HG03457 (cell line): ENCODE measurements at regions not wholly inside any gene's neighbourhood (a gene's known extent, or its start where the extent isn't known, plus 50 kb on each side); places are given as distances from the start of the nearest gene placed in this dataset.

ENCODE experiments used
- ATAC-seq: cut with Tn5 transposase; IDR thresholded peaks from one replicate; pipeline ENCODE4 v1.9.1; 2021; ENCODE audit warnings: moderate number of reproducible peaks; ENCODE audit not compliant: unreplicated experiment

GRCh38 chr5:164636456-164636855 is 1131.0 kb downstream of the MAT2B start:
- no peak for ATAC-seq

GRCh38 chr5:164637931-164638521 is 1132.6 kb downstream of the MAT2B start:
- no peak for ATAC-seq

- ATAC-seq: no peak
Measured at GRCh38 chr5:164649266-164649665, 1143.8 kb downstream of the MAT2B start.

- no peak for ATAC-seq
Measured at GRCh38 chr5:164650427-164650826, 1145.0 kb downstream of the MAT2B start.

GRCh38 chr5:164651546-164652275 is 1146.3 kb downstream of the MAT2B start:
- no peak for ATAC-seq

GRCh38 chr5:164652276-164652660 is 1146.8 kb downstream of the MAT2B start:
- ATAC-seq: no peak

GRCh38 chr5:164663198-164663989 is 1158.0 kb downstream of the MAT2B start:
- no peak for ATAC-seq

GRCh38 chr5:164671640-164672039 is 1166.2 kb downstream of the MAT2B start:
- ATAC-seq: no peak

- ATAC-seq: no peak
Measured at GRCh38 chr5:164672205-164672604, 1166.8 kb downstream of the MAT2B start.

- no peak for ATAC-seq
Measured at GRCh38 chr5:164672931-164673694, 1167.7 kb downstream of the MAT2B start.

- ATAC-seq: no peak
Measured at GRCh38 chr5:164679461-164679860, 1174.0 kb downstream of the MAT2B start.

- ATAC-seq: no peak
Measured at GRCh38 chr5:164680216-164680615, 1174.8 kb downstream of the MAT2B start.

GRCh38 chr5:164680812-164681520 is 1175.5 kb downstream of the MAT2B start:
- no peak for ATAC-seq

GRCh38 chr5:164687391-164687790 is 1182.0 kb downstream of the MAT2B start:
- no peak for ATAC-seq

GRCh38 chr5:164688437-164688836 is 1183.0 kb downstream of the MAT2B start:
- no peak for ATAC-seq

- no peak for ATAC-seq
Measured at GRCh38 chr5:164708831-164709230, 1203.4 kb downstream of the MAT2B start.

GRCh38 chr5:164713682-164714081 is 1208.3 kb downstream of the MAT2B start:
- no peak for ATAC-seq

- ATAC-seq: no peak
Measured at GRCh38 chr5:164721116-164721515, 1215.7 kb downstream of the MAT2B start.

- ATAC-seq: no peak
Measured at GRCh38 chr5:164721656-164722055, 1216.2 kb downstream of the MAT2B start.

- no peak for ATAC-seq
Measured at GRCh38 chr5:164722702-164723101, 1217.3 kb downstream of the MAT2B start.

GRCh38 chr5:164727012-164727411 is 1221.6 kb downstream of the MAT2B start:
- no peak for ATAC-seq
